ENCODE measurements at regions not wholly inside any gene's neighbourhood (a gene's known extent, or its start where the extent isn't known, plus 50 kb on each side); places are given as distances from the start of the nearest gene placed in this dataset.
"Not testable (repeated sequence)": the region's sequence is repeated elsewhere in the genome, so short reads cannot be mapped to it uniquely, and the experiment has no call there.

DNA sequence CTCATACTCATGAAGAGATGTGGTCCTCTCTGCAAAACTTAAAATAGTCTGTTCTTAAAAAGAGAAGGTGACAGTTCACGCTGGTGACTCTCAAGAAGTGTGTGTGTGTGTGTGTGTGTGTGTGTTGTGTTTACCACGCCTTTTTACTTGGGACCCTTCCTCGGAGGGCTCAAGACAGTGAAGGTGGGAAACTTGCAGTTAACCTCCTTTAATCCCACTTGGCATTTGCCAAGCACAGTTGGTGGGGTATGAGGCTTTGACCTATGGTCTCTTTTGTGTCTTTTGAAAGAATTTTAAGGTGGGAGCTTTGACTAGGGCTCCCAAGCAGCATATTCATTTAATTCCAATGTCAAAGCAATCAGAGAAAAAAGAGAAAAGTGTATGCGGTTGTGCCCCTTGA, 395.8 kb downstream of the TFAP2B start:
- H3K9me3 Mint-ChIP-seq = peaks cover 0 to 5% (median 1%) of the 10 kb centered on the region in 7 donors
- no peaks in the 10 kb centered on the region for H3K4me1 Mint-ChIP-seq
- no peak for ATAC-seq (ENCODE audit: low read depth in 2 of 2)
- no peak overlapping the region for H3K27ac Mint-ChIP-seq
- H3K36me3 Mint-ChIP-seq = no peaks in the 10 kb centered on the region
- DNase-seq = no peak
- no peak overlapping the region for H3K4me3 Mint-ChIP-seq
- H3K27me3 Mint-ChIP-seq = peaks cover 0 to 9% (median 6%) of the 10 kb centered on the region in 3 donors

DNA sequence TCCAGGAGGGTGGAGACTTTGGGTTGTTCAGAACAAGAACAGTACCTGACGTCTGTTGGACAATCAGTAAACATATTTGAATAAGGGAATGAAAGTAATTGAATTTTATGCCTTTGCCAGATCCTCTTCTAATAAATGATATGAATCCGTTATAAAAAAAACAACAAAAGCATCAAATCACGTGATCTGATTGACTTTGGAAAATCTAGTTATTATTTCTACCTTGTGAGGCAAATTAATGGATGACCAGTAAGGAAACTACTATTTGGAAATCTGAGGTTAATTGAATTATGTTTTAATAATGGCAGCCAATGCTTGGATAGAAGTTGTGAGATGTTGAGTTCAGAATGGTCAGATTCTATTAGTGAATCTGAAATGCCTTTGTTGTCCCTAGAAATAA, 399.5 kb downstream of the TFAP2B start:
- Mint-ChIP-seq H3K27me3 (peaks cover 0 to 9% (median 6%) of the 10 kb centered on the region in 3 donors), H3K36me3 (no peaks in the 10 kb centered on the region), H3K9me3 (peaks cover 0 to 5% (median 1%) of the 10 kb centered on the region in 7 donors), H3K27ac (peak overlapping the region in 1 of 6 donors; percentile 29), H3K4me3 (no peak overlapping the region), H3K4me1 (no peaks in the 10 kb centered on the region)
- DNase-seq = no peak
- no peak for ATAC-seq (ENCODE audit: low read depth in 2 of 2)

GRCh38 chr6:51224580-51225240, 406.0 kb downstream of the TFAP2B start:
- H3K4me1 Mint-ChIP-seq; H3K4me3 Mint-ChIP-seq; DNase-seq; H3K9me3 Mint-ChIP-seq; H3K27ac Mint-ChIP-seq; H3K36me3 Mint-ChIP-seq; ATAC-seq (ENCODE audit: low read depth in 2 of 2); H3K27me3 Mint-ChIP-seq: not testable (repeated sequence)

GRCh38 chr6:51241376-51241775, 422.7 kb downstream of the TFAP2B start:
- DNase-seq = no peak
- H3K27ac Mint-ChIP-seq = no peak overlapping the region
- no peaks in the 10 kb centered on the region for H3K36me3 Mint-ChIP-seq
- no peaks in the 10 kb centered on the region for H3K4me1 Mint-ChIP-seq
- peaks cover 0 to 5% (median 0%) of the 10 kb centered on the region in 7 donors for H3K9me3 Mint-ChIP-seq
- no peak overlapping the region for H3K4me3 Mint-ChIP-seq
- peaks cover 0 to 4% (median 0%) of the 10 kb centered on the region in 3 donors for H3K27me3 Mint-ChIP-seq
- no peak for ATAC-seq (ENCODE audit: low read depth in 2 of 2)

DNA sequence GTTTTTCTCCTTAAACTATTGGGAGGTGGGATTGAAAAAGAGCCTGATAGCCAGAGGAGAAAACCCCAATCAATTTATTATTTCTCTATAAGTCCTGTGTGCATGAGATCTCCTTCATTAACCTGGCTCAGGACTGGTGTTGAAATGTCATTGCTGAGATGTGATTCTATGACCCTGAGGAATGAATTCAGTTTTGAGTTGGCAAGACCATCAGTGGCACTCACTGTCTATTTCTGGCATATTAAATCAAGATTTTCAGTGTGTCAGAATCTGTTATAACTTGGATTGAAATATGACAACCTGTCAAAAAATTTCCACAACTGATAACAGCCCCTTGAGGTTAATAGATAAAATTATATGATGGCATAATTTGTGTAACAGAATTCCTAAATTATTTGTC, 431.1 kb downstream of the TFAP2B start:
- Mint-ChIP-seq H3K4me3 (no peak overlapping the region), H3K4me1 (no peaks in the 10 kb centered on the region), H3K27ac (no peak overlapping the region), H3K9me3 (peaks cover 0 to 4% (median 3%) of the 10 kb centered on the region in 7 donors), H3K27me3 (no peaks in the 10 kb centered on the region), H3K36me3 (no peaks in the 10 kb centered on the region)
- ATAC-seq (ENCODE audit: low read depth in 2 of 2) = no peak
- no peak for DNase-seq

DNA sequence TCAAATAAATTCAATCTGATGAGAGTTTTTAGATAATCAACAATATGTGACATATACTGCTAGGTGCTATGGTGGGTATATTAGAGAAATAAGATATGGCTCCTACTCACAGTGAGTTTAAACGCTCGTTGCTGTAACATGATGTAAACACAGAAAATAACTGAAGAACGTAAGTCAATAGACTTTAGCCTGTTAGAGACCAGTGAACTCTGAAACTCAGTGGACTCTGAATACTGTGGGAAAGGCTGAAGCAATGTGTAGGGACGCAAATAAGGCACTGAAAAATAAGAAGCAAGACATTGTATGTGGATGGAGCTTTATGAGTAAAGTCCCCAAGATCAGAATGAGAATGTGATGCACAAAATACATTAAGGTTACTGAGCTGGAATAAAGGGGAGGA, 431.6 kb downstream of the TFAP2B start:
- DNase-seq = no peak
- H3K4me3 Mint-ChIP-seq = no peak overlapping the region
- H3K36me3 Mint-ChIP-seq = no peaks in the 10 kb centered on the region
- no peaks in the 10 kb centered on the region for H3K4me1 Mint-ChIP-seq
- no peak overlapping the region for H3K27ac Mint-ChIP-seq
- H3K27me3 Mint-ChIP-seq = no peaks in the 10 kb centered on the region
- H3K9me3 Mint-ChIP-seq = peaks cover 0 to 4% (median 3%) of the 10 kb centered on the region in 7 donors
- no peak for ATAC-seq (ENCODE audit: low read depth in 2 of 2)

DNA sequence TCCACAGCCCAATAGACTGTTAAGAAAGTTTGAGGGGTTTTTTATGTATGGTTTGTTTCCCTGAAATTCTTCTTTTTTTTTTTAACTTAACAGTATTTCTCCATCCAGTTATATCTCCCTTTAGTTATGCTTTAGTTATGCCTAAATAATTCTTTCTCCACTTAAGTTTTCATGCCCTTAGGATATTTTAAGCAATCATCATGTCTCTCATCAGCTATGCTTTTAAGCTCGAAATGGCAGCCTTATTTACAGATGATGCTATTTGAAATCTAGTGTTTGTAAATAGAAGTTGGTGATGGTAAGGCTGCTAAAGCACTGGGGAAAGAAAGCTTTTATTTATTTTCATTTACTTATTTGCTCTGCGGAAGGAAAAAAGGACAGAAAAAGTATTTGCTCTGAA, 439.3 kb downstream of the TFAP2B start:
- no peaks in the 10 kb centered on the region for H3K36me3 Mint-ChIP-seq
- no peak overlapping the region for H3K4me3 Mint-ChIP-seq
- H3K4me1 Mint-ChIP-seq = no peaks in the 10 kb centered on the region
- no peak overlapping the region for H3K27ac Mint-ChIP-seq
- no peaks in the 10 kb centered on the region for H3K9me3 Mint-ChIP-seq
- H3K27me3 Mint-ChIP-seq = no peaks in the 10 kb centered on the region
- DNase-seq = no peak
- ATAC-seq (ENCODE audit: low read depth in 2 of 2) = no peak

- H3K27ac Mint-ChIP-seq = no peak overlapping the region
- H3K4me3 Mint-ChIP-seq = no peak overlapping the region
- no peaks in the 10 kb centered on the region for H3K36me3 Mint-ChIP-seq
- ATAC-seq (ENCODE audit: low read depth in 2 of 2) = no peak
- no peaks in the 10 kb centered on the region for H3K9me3 Mint-ChIP-seq
- no peaks in the 10 kb centered on the region for H3K4me1 Mint-ChIP-seq
- H3K27me3 Mint-ChIP-seq = no peaks in the 10 kb centered on the region
- DNase-seq = no peak
These were observed 441.3 kb downstream of the TFAP2B start for GRCh38 chr6:51260003-51260402.

DNA sequence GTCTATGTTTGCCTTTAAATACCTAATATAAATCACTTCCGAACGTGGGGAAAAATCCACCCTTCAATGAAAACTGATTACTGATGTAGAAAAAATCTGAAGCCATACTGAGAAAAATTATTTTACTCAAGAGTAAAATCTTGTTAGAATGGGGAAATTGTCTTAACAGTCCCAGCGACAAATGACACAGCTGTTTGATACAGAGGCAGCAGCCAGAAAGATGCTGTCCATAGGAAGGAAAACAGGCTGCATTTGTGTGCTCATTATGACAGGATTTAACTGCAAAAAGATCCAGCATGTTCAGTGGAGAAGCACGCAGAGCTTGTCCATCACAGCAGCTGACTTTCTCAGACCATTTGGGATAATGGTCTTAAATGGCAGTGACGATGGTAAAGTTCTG, 443.0 kb downstream of the TFAP2B start:
- no peaks in the 10 kb centered on the region for H3K27me3 Mint-ChIP-seq
- no peaks in the 10 kb centered on the region for H3K36me3 Mint-ChIP-seq
- no peak for DNase-seq
- H3K4me1 Mint-ChIP-seq = no peaks in the 10 kb centered on the region
- H3K9me3 Mint-ChIP-seq = peaks cover 0 to 2% (median 0%) of the 10 kb centered on the region in 7 donors
- no peak overlapping the region for H3K4me3 Mint-ChIP-seq
- no peak overlapping the region for H3K27ac Mint-ChIP-seq
- ATAC-seq (ENCODE audit: low read depth in 2 of 2) = no peak

- Mint-ChIP-seq H3K36me3 (no peaks in the 10 kb centered on the region), H3K4me3 (no peak overlapping the region), H3K4me1 (no peaks in the 10 kb centered on the region), H3K27ac (no peak overlapping the region), H3K27me3 (no peaks in the 10 kb centered on the region), H3K9me3 (peaks cover 0 to 2% (median 0%) of the 10 kb centered on the region in 7 donors)
- no peak for ATAC-seq (ENCODE audit: low read depth in 2 of 2)
- no peak for DNase-seq
These were observed 446.8 kb downstream of the TFAP2B start for GRCh38 chr6:51265426-51265825.

DNA sequence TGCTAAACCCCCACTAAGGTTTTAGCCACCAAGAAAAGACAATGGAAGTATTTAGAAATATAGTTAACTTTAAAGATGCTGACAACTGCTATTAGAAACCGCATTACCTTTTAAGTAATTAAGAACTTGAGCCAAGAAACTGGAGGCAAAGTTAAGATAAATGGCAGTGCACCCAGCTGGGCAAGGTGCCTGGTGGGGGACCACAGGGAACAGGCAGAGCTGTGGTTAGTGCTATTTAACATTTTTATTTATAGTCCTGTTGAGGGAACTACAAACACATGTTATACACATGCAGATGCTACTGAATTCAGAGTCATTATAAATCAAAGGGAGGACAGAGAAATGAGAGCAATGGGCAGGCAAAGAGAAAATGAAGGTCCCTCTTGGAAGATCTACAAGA, 447.9 kb downstream of the TFAP2B start:
- H3K4me1 Mint-ChIP-seq = no peaks in the 10 kb centered on the region
- no peak overlapping the region for H3K4me3 Mint-ChIP-seq
- no peak for DNase-seq
- ATAC-seq (ENCODE audit: low read depth in 2 of 2) = no peak
- peaks cover 0 to 8% (median 0%) of the 10 kb centered on the region in 7 donors for H3K9me3 Mint-ChIP-seq
- no peak overlapping the region for H3K27ac Mint-ChIP-seq
- H3K27me3 Mint-ChIP-seq = no peaks in the 10 kb centered on the region
- H3K36me3 Mint-ChIP-seq = no peaks in the 10 kb centered on the region

GRCh38 chr6:51268666-51269065, 450.0 kb downstream of the TFAP2B start:
- ATAC-seq (ENCODE audit: low read depth in 2 of 2) (no peak), DNase-seq (no peak)
- Mint-ChIP-seq H3K27me3 (no peaks in the 10 kb centered on the region), H3K27ac (no peak overlapping the region), H3K4me1 (no peaks in the 10 kb centered on the region), H3K9me3 (peaks cover 0 to 8% (median 2%) of the 10 kb centered on the region in 7 donors), H3K4me3 (no peak overlapping the region), H3K36me3 (no peaks in the 10 kb centered on the region)

GRCh38 chr6:51269876-51270275, 451.2 kb downstream of the TFAP2B start:
- Mint-ChIP-seq H3K27me3 (no peaks in the 10 kb centered on the region), H3K36me3 (no peaks in the 10 kb centered on the region), H3K4me3 (no peak overlapping the region), H3K9me3 (peaks cover 0 to 8% (median 2%) of the 10 kb centered on the region in 7 donors), H3K4me1 (no peaks in the 10 kb centered on the region), H3K27ac (no peak overlapping the region)
- DNase-seq (no peak), ATAC-seq (ENCODE audit: low read depth in 2 of 2) (no peak)

GRCh38 chr6:51271615-51272014, 452.9 kb downstream of the TFAP2B start:
- no peak overlapping the region for H3K4me3 Mint-ChIP-seq
- no peaks in the 10 kb centered on the region for H3K4me1 Mint-ChIP-seq
- H3K27ac Mint-ChIP-seq = no peak overlapping the region
- no peaks in the 10 kb centered on the region for H3K36me3 Mint-ChIP-seq
- ATAC-seq (ENCODE audit: low read depth in 2 of 2) = no peak
- peaks cover 0 to 5% (median 0%) of the 10 kb centered on the region in 7 donors for H3K9me3 Mint-ChIP-seq
- no peak for DNase-seq
- no peaks in the 10 kb centered on the region for H3K27me3 Mint-ChIP-seq

Measured in naive B cell (primary cell).